WI38 (cell line): ENCODE measurements at regions not wholly inside any gene's neighbourhood (a gene's known extent, or its start where the extent isn't known, plus 50 kb on each side); places are given as distances from the start of the nearest gene placed in this dataset.

Experiments
- H3K4me3 ChIP-seq: 2 replicates; pipeline ENCODE4 v1.5.1; 2011; ENCODE audit warnings: low read depth, mild to moderate bottlenecking, control low read depth, low read length
- CTCF ChIP-seq: IDR thresholded peaks from 2 replicates; pipeline ENCODE4 v1.5.1; 2012; ENCODE audit warnings: low read depth, mild to moderate bottlenecking, control low read depth, low read length

DNA sequence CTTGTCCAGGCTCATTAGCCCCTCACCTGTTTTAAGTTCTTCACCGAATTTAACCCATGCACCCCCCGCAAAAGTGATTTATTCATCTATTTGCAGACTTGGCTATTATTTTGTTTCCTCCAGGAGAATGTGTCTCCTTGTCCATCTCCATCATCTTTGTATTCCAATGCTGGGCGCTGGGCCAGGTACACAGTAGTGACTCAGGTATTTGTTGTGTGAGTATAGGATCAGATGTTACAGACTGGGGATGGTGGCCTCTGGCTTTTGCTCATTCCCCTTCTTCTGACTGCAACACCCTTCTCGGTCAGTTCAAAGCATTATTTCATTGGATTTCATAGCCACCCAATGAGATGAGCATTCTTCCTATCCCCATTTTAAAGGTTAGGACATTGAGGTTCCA, 408.2 kb downstream of the MN1 start:
- TF ChIP-seq CTCF: no peak
- H3K4me3 ChIP-seq: no peak overlapping the region

GRCh38 chr22:27394806-27395404, 406.7 kb downstream of the MN1 start:
- no peak overlapping the region for H3K4me3 ChIP-seq
- no peak for TF ChIP-seq CTCF

- H3K4me3 ChIP-seq: no peak overlapping the region
- no peak for TF ChIP-seq CTCF
Observed at GRCh38 chr22:27397036-27397953, 404.3 kb downstream of the MN1 start.

- H3K4me3 ChIP-seq: no peak overlapping the region
- TF ChIP-seq CTCF: no peak
Observed at GRCh38 chr22:27397954-27398342, 403.6 kb downstream of the MN1 start.

DNA sequence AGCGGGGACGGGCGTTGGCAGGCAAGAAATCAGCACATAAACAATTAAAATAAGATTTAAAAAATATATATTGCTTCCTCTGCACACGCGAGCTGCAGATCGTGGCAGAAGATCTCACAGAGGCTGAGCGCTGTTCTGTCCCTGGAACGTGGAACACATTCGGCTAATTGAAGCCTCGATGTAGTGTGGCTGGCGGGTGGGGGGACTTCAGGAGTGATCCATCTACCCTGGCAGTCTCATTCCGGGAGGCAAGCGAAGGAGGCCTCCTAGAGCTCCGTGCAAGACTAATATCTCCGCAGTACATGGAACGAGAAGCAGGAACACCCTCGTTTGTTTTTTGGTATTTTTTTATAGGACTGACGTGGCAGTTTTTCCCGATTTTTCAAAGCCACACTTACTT, 402.4 kb downstream of the MN1 start:
- TF ChIP-seq CTCF: no peak
- no peak overlapping the region for H3K4me3 ChIP-seq

DNA sequence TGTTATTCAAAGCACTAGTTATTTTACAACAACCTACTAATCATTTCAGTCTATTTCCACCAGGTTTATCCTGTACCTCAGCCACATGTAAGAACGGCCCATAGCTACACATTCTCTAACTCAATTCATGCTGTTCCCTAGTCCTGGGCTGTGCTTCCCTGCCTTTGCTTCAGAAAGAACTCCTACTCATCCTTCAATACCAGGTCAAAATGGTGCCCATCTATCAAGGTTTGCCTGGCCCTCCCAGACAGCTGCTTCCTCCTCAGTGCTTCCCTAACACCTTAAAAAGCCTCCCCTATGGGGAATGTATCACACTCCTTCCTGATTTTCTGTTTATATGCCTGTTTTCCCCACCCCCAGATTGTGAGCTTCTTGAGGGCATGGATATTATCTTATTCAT, 400.7 kb downstream of the MN1 start:
- no peak for TF ChIP-seq CTCF
- H3K4me3 ChIP-seq: no peak overlapping the region

- no peak overlapping the region for H3K4me3 ChIP-seq
- TF ChIP-seq CTCF: no peak
Observed at GRCh38 chr22:27401321-27401720, 400.2 kb downstream of the MN1 start.
